ENCODE measurements at regions not wholly inside any gene's neighbourhood (a gene's known extent, or its start where the extent isn't known, plus 50 kb on each side); places are given as distances from the start of the nearest gene placed in this dataset.
"Not testable (repeated sequence)": the region's sequence is repeated elsewhere in the genome, so short reads cannot be mapped to it uniquely, and the experiment has no call there.

GRCh38 chr12:19916974-19917373 lies 451.4 kb upstream of the PDE3A start:
- Histone ChIP-seq H3K36me3 (ENCODE audit: control insufficient read depth, insufficient read depth, low read length) (no peaks in the 10 kb centered on the region), H3K4me3 (ENCODE audit: low read depth, low read length) (no peak overlapping the region), H3K27me3 (ENCODE audit: control insufficient read depth, insufficient read depth, low read length) (no peaks in the 10 kb centered on the region)
- TF ChIP-seq, protein P1, sequence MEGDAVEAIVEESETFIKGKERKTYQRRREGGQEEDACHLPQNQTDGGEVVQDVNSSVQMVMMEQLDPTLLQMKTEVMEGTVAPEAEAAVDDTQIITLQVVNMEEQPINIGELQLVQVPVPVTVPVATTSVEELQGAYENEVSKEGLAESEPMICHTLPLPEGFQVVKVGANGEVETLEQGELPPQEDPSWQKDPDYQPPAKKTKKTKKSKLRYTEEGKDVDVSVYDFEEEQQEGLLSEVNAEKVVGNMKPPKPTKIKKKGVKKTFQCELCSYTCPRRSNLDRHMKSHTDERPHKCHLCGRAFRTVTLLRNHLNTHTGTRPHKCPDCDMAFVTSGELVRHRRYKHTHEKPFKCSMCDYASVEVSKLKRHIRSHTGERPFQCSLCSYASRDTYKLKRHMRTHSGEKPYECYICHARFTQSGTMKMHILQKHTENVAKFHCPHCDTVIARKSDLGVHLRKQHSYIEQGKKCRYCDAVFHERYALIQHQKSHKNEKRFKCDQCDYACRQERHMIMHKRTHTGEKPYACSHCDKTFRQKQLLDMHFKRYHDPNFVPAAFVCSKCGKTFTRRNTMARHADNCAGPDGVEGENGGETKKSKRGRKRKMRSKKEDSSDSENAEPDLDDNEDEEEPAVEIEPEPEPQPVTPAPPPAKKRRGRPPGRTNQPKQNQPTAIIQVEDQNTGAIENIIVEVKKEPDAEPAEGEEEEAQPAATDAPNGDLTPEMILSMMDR (IDR thresholded peaks at IDR 0.05; ENCODE audit: insufficient read depth, low read length, severe bottlenecking): no peak
- DNase-seq (ENCODE audit: low read depth): no peak
- FAIRE-seq: no peak

DNA sequence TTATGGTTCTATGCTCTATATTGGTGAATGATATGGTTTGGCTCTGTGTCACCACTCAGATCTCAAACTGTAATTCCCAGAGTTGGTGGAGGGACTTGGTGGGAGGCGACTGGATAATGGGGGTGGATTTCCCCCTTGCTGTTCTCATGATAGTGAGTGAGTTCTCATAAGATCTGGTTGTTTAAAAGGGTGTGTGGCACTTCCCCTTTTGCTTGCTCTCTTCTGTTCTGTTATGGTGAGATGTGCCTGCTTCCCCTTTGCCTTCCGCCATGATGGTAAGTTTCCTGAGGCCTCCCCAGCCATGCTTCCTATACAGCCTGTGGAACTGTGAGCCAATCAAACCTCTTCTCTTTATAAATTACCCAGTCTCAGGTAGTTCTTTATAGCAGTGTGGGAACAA lies 446.6 kb upstream of the PDE3A start:
- DNase-seq (ENCODE audit: low read depth); H3K36me3 ChIP-seq (ENCODE audit: control insufficient read depth, insufficient read depth, low read length); H3K27me3 ChIP-seq (ENCODE audit: control insufficient read depth, insufficient read depth, low read length); FAIRE-seq; H3K4me3 ChIP-seq (ENCODE audit: low read depth, low read length): not testable (repeated sequence)

DNA sequence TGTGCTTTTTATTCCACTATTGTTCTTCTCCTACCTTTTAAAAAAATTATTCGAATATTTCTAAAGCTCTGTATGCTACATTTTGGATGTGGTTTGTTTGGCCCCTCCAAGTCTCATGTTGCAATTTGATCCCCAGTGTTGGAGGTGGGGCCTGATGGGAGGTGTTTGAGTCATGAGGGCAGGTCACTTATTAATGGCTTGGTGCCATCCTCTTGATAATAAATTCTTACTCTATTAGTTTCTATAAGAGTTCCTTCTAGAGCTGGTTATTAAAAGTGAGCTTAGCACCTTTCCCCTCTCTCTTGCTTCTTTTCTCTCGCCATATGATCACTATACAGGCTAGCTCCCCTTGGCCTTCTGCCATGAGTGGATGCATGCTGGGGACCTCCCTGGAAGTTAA lies 445.6 kb upstream of the PDE3A start:
- H3K4me3 ChIP-seq (ENCODE audit: low read depth, low read length): no peak overlapping the region

DNA sequence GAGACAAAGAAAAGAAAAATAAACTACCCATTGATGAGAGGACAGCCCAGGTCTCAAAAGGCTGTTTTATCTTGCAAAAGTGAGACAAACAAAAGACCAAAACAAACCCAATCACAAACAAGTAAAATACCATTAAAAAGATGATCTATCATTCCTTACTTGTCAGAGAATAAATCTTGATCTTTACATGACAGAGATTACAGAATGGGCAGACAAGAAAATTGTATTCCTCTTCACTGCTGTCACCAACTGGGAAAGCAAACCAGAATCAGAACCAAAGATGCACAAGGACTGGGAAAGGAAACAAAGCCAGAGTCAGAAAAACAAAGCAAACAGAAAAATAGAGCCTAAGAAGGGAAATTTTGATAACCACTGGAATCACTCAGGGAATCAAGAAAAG lies 444.0 kb upstream of the PDE3A start:
- no peak for DNase-seq (ENCODE audit: low read depth)
- Histone ChIP-seq H3K27me3 (ENCODE audit: control insufficient read depth, insufficient read depth, low read length) (no peaks in the 10 kb centered on the region), H3K36me3 (ENCODE audit: control insufficient read depth, insufficient read depth, low read length) (no peaks in the 10 kb centered on the region), H3K4me3 (ENCODE audit: low read depth, low read length) (no peak overlapping the region)
- TF ChIP-seq, protein P1 (IDR thresholded peaks at IDR 0.05; ENCODE audit: insufficient read depth, low read length, severe bottlenecking): no peak
- no peak for FAIRE-seq

More for the DNA sequence above, 445.6 kb upstream of the PDE3A start:
- FAIRE-seq: no peak
- TF ChIP-seq, protein P1 (IDR thresholded peaks at IDR 0.05; ENCODE audit: insufficient read depth, low read length, severe bottlenecking): no peak
- Histone ChIP-seq H3K36me3 (ENCODE audit: control insufficient read depth, insufficient read depth, low read length) (no peaks in the 10 kb centered on the region), H3K27me3 (ENCODE audit: control insufficient read depth, insufficient read depth, low read length) (no peaks in the 10 kb centered on the region)
- peak; percentile 5 for DNase-seq (ENCODE audit: low read depth)

DNA sequence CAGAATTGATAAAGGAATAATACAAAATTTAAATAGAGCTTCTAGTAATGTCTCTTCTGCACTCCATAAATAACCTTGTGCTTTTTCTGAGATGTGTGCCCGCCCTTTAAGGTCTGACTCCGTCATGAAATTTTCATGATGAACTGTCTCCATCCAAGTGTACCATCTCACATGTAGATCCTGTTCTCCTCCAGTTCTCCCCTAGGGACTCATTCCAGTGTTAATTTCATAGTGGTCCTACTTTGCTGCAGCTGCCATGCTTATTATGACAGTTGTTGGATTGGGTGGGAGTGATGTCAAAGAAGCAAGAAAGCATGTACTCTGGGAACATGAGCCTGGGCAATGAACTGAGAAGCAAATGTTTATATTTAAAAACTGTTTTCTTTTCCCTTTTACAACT lies 442.5 kb upstream of the PDE3A start:
- TF ChIP-seq, protein P1 (IDR thresholded peaks at IDR 0.05; ENCODE audit: insufficient read depth, low read length, severe bottlenecking): no peak
- FAIRE-seq (no peak), DNase-seq (ENCODE audit: low read depth) (no peak)
- Histone ChIP-seq H3K4me3 (ENCODE audit: low read depth, low read length) (no peak overlapping the region), H3K36me3 (ENCODE audit: control insufficient read depth, insufficient read depth, low read length) (no peaks in the 10 kb centered on the region), H3K27me3 (ENCODE audit: control insufficient read depth, insufficient read depth, low read length) (no peaks in the 10 kb centered on the region)

DNA sequence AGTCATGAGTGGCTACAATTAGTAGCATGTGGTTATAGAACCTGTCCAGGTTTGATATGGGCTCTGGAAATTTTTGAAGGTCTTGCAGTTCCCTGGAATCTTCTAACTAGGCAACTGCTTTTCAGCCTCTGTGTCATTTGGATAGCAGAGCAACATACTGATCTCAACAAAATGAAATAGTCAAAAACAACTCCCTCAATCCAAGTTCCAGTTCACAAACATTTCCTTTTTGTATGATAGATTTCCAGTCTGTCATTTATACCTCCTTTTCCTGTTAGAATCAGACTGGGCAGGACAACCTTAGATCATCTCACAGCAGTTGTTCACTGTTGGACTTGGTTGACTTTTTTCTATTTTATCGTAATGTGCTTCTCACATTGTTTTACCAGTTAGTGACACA lies 442.1 kb upstream of the PDE3A start:
- TF ChIP-seq, protein P1 (IDR thresholded peaks at IDR 0.05; ENCODE audit: insufficient read depth, low read length, severe bottlenecking): no peak
- Histone ChIP-seq H3K36me3 (ENCODE audit: control insufficient read depth, insufficient read depth, low read length) (no peaks in the 10 kb centered on the region), H3K27me3 (ENCODE audit: control insufficient read depth, insufficient read depth, low read length) (no peaks in the 10 kb centered on the region), H3K4me3 (ENCODE audit: low read depth, low read length) (no peak overlapping the region)
- FAIRE-seq (no peak), DNase-seq (ENCODE audit: low read depth) (no peak)

Measured in bronchial epithelial cell (primary cell).